Pancreas (tissue), 10 donors: ENCODE measurements at regions not wholly inside any gene's neighbourhood (a gene's known extent, or its start where the extent isn't known, plus 50 kb on each side); places are given as distances from the start of the nearest gene placed in this dataset.

Source experiments
- ATAC-seq, 4 donors: fragments of 200-7000 bp; cut with Tn5 transposase; one replicate each; pipeline versions ENCODE4 v1.8.0 to v1.9.1; 2020; ENCODE audit warnings: mild to moderate bottlenecking in 4 of 4, moderate library complexity in 4 of 4
- DNase-seq, 6 donors: peaks; one replicate each; pipeline ENCODE4 v3.0.0-alpha.2; 2020
- FAIRE-seq: peaks from 2 replicates; lab custom pipeline; 2012; peaks lifted over from hg19 to GRCh38; lab: Jason Lieb, UNC
- H3K27ac ChIP-seq, 4 donors: fragments of 200-600 bp; sonication (generic); 1 replicate in 3 of 4; 2 replicates in 1 of 4; pipeline versions ENCODE4 v1.5.0 to v1.8.0; 2020
- H3K27me3 ChIP-seq, 4 donors: fragments of 200-600 bp; one replicate each; pipeline ENCODE4 v1.8.0; 2021
- H3K36me3 ChIP-seq, 3 donors: fragments of 200-600 bp; sonication (generic) in 1 of 3; one replicate each; pipeline versions ENCODE4 v1.5.0 to v1.8.0; 2020 to 2021
- H3K4me1 ChIP-seq, 3 donors: fragments of 200-600 bp; one replicate each; pipeline ENCODE4 v1.8.0; 2021
- H3K4me3 ChIP-seq, 4 donors: fragments of 200-600 bp; sonication (generic) in 2 of 4; one replicate each; pipeline versions ENCODE4 v1.5.0 to v1.8.0; 2020 to 2021
- H3K9me3 ChIP-seq, 4 donors: fragments of 200-600 bp; one replicate each; pipeline ENCODE4 v1.8.0; 2021
- CTCF ChIP-seq, 4 donors: fragments of 200-600 bp; sonication (generic) in 3 of 4; IDR thresholded peaks; one replicate each; pipeline versions ENCODE4 v1.5.0 to v1.8.0; 2021; ENCODE audit warnings: antibody characterized with exemption in 4 of 4
- WGBS, 2 donors: extraction: QIAGEN DNeasy Blood & Tissue Kit; methylation state at CpG; one replicate each; pipeline ENCODE4 v1.1.7; 2013; 5-methylcytosine and 5-hydroxymethylcytosine counted together
- intact Hi-C, 3 donors: fragments of 100-400 bp; cut with DNase I; formaldehyde crosslinking; loops; one replicate each; pipeline versions ENCODE4 v1.11.1 to v1.14.2; 2022
- donor health status: healthy with polysubstance abuse.
- donor health status: DM: no; HTN: no; CAD: no; lungs with moderate emphysema.
- donor health status: DM: no; HTN: no; CAD: no.
- donor health status: control.
- donor health status: control.
- donor health status: Bipolar disorder and iron deficiency.
- donor health status: DM: yes; HTN: yes; CAD: no.
- donor health status: DM: no; HTN: no; CAD: no.
- donor health status: DM: no; HTN: no; CAD: no.
- donor health status: DM: yes; HTN: yes; CAD: no.

DNA sequence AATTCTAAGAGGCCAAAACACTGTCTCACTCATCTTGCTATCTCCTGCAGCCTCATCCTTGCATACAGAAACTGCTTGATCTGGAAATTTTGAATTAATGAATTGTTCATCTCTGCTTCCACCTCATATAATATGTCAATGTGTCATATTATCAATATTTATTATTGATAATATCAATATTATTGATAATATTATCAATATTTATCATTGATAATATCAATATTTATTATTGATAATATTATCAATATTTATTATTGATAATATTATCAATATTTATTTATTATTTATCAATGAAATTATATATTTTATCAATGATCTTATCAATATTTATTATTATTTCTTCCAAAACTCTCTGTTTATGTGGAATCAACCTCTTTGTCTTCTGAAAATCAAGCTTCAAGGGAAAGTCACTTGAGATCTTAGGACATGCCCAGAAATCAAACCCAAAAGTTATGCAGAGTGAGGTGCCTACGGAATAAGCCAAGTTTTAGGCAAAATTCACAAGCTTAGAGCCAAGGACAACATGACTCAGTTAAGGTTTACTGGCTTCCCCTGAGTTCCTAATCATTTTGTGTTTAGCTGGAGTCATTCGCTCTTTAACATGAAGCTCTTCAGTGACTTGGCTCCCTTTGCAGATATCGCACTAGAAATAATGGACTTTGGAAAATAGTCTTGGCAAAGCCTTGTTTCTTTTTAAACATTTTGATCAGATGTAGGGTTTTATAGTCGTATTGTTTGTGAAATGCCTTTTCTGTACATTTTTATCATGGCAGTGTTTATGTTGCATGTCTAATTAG is 297.1 kb upstream of the RARB start:
- 70 to 81% methylated on average over 4 of the region's 4 CpGs for WGBS, 2 donors
- no peak for DNase-seq
- no peaks in the 10 kb centered on the region for H3K36me3 ChIP-seq
- no peaks in the 10 kb centered on the region for H3K4me1 ChIP-seq
- H3K27ac ChIP-seq = no peak overlapping the region
- no peaks in the 10 kb centered on the region for H3K9me3 ChIP-seq
- no peaks in the 10 kb centered on the region for H3K27me3 ChIP-seq
- FAIRE-seq = no peak
- TF ChIP-seq CTCF (IDR thresholded peaks at IDR 0.05) = no peak
- H3K4me3 ChIP-seq = no peak overlapping the region
- ATAC-seq = no peak
- intact Hi-C loops = no loop called here

- Histone ChIP-seq H3K27me3 (no peaks in the 10 kb centered on the region), H3K4me3 (no peak overlapping the region), H3K27ac (no peak overlapping the region), H3K4me1 (no peaks in the 10 kb centered on the region), H3K9me3 (no peaks in the 10 kb centered on the region), H3K36me3 (no peaks in the 10 kb centered on the region)
- intact Hi-C loops = no loop called here
- TF ChIP-seq CTCF (IDR thresholded peaks at IDR 0.05) = no peak
- DNase-seq (no peak), FAIRE-seq (no peak), ATAC-seq (no peak)
- 92% methylated on average over 3 of the region's 3 CpGs for WGBS, 2 donors
Observed at GRCh38 chr3:25133588-25133987, 294.5 kb upstream of the RARB start.

GRCh38 chr3:25137606-25138005 is 290.5 kb upstream of the RARB start:
- DNase-seq (no peak), ATAC-seq (no peak), FAIRE-seq (no peak)
- no peak for TF ChIP-seq CTCF (IDR thresholded peaks at IDR 0.05)
- WGBS, 2 donors = 64 to 93% methylated on average over 2 of the region's 2 CpGs
- Histone ChIP-seq H3K4me3 (no peak overlapping the region), H3K9me3 (no peaks in the 10 kb centered on the region), H3K27me3 (no peaks in the 10 kb centered on the region), H3K36me3 (no peaks in the 10 kb centered on the region), H3K27ac (no peak overlapping the region), H3K4me1 (no peaks in the 10 kb centered on the region)
- intact Hi-C loops = no loop called here

DNA sequence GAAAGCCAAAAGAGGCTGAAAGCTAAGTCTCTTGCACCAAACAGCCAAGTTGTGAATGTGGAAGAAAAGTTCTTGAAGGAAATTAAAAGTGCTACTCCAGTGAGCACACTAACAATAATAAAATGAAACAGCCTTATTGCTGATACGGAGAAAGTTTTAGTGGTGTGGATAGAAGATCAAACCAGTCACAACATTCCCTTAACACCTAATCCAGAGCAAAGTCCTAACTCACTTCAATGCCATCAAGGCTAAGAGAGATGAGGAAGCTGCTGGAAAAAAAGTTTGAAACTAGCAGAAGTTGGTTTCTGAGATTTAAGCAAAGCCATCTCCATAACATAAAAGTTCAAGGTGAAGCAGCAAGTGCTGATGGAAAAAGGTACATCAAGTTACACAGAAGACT is 288.8 kb upstream of the RARB start:
- FAIRE-seq = no peak
- Histone ChIP-seq H3K4me1 (no peaks in the 10 kb centered on the region), H3K36me3 (no peaks in the 10 kb centered on the region), H3K27ac (no peak overlapping the region), H3K27me3 (no peaks in the 10 kb centered on the region), H3K4me3 (no peak overlapping the region), H3K9me3 (no peaks in the 10 kb centered on the region)
- DNase-seq = no peak
- TF ChIP-seq CTCF (IDR thresholded peaks at IDR 0.05) = no peak
- ATAC-seq = no peak
- intact Hi-C loops = no loop called here
- WGBS, 2 donors = 82 to 85% methylated on average over 1 of the region's 1 CpG

GRCh38 chr3:25142609-25143355 is 285.3 kb upstream of the RARB start:
- intact Hi-C loops = no loop called here
- ATAC-seq = no peak
- TF ChIP-seq CTCF (IDR thresholded peaks at IDR 0.05) = no peak
- 41 to 42% methylated on average over 6 of the region's 6 CpGs for WGBS, 2 donors
- H3K9me3 ChIP-seq = no peaks in the 10 kb centered on the region
- H3K27me3 ChIP-seq = no peaks in the 10 kb centered on the region
- no peaks in the 10 kb centered on the region for H3K36me3 ChIP-seq
- H3K4me3 ChIP-seq = no peak overlapping the region
- no peak for FAIRE-seq
- DNase-seq = no peak
- H3K27ac ChIP-seq = no peak overlapping the region
- no peaks in the 10 kb centered on the region for H3K4me1 ChIP-seq
